GM10266 (cell line): ENCODE measurements at regions not wholly inside any gene's neighbourhood (a gene's known extent, or its start where the extent isn't known, plus 50 kb on each side); places are given as distances from the start of the nearest gene placed in this dataset.

Experiments used
- DNase-seq: peaks from one replicate; pipeline ENCODE4 v3.0.0; 2012; ENCODE audit errors: extremely low spot score
- TF ChIP-seq, protein P1 (sequence below): IDR thresholded peaks from 2 replicates; pipeline ENCODE4 v1.5.1; 2012; ENCODE audit warnings: mild to moderate bottlenecking, low read depth; ENCODE audit not compliant: control insufficient read depth, insufficient read depth; ENCODE audit errors: missing control alignments

- TF ChIP-seq, protein P1, sequence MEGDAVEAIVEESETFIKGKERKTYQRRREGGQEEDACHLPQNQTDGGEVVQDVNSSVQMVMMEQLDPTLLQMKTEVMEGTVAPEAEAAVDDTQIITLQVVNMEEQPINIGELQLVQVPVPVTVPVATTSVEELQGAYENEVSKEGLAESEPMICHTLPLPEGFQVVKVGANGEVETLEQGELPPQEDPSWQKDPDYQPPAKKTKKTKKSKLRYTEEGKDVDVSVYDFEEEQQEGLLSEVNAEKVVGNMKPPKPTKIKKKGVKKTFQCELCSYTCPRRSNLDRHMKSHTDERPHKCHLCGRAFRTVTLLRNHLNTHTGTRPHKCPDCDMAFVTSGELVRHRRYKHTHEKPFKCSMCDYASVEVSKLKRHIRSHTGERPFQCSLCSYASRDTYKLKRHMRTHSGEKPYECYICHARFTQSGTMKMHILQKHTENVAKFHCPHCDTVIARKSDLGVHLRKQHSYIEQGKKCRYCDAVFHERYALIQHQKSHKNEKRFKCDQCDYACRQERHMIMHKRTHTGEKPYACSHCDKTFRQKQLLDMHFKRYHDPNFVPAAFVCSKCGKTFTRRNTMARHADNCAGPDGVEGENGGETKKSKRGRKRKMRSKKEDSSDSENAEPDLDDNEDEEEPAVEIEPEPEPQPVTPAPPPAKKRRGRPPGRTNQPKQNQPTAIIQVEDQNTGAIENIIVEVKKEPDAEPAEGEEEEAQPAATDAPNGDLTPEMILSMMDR = no peak
- DNase-seq = no peak
Observed at GRCh38 chr2:34907812-34908211, 1308.7 kb upstream of the FAM98A start.

DNA sequence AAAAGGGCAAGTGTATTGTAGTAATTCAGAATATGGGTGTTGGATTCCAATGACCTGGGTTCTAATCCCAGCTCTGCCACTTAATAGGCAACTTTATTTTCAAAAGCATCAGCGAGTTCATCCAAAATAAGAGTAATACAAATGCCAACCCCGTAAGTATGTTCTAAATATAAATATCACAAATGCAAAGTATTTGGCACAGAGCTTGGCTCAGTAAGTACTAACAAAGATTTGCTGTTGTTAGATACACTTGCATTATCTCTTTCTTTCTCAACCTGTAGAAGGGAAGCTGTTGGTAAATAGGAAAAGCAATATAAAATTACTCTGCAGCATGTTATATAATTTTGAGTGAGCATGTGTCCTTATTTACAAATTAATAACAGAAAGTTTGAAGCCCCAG is 1302.6 kb upstream of the FAM98A start:
- no peak for DNase-seq
- TF ChIP-seq, protein P1 = no peak

GRCh38 chr2:34899079-34899478 is 1300.0 kb upstream of the FAM98A start:
- TF ChIP-seq, protein P1 = no peak
- DNase-seq = no peak

DNA sequence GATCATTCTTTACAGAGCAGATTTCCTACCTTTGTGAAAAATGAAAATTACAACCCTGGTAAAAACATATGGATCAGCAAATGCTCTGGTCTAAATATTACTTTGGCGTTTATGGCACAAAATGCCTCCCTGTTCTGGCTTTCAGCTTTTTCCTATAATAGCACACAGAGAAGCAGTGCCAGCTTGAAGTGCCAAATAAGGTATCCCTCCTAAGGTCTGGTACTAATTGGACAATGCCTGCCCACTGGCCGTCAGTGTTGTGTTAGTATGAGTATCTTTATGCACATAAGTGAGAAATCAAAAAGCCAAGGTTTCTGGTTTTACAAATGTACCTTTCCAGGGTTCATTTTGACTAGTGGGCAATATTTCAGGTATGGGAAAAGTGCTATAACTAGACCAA is 1293.7 kb upstream of the FAM98A start:
- no peak for DNase-seq

GRCh38 chr2:34892256-34892655 is 1293.2 kb upstream of the FAM98A start:
- TF ChIP-seq, protein P1 = no peak
- DNase-seq = no peak

More for the DNA sequence above, 1293.7 kb upstream of the FAM98A start:
- TF ChIP-seq, protein P1 = no peak

GRCh38 chr2:34875091-34875745 is 1276.1 kb upstream of the FAM98A start:
- no peak for DNase-seq
- TF ChIP-seq, protein P1 = no peak

DNA sequence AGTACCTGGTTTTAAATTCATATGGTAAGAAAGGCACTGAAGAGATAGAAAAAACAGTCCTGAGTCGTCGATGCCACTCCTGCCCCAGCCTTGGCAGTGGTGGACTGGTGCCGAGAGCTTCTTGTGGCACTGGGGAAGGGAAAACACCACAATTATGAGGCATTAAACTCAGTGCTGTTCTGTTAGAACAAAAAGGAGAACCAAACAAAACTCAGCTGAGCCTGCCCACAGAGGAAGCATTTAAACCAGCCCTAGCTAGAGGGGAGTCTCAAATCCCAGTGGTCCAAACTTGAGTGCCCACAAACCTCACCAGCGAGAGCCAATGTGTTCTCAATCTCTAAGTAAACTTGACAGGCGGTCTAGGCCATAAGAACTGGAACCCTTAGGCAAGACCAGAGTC is 1254.5 kb upstream of the FAM98A start:
- TF ChIP-seq, protein P1 = no peak
- DNase-seq = no peak
